HG02588 (cell line): ENCODE measurements at regions not wholly inside any gene's neighbourhood (a gene's known extent, or its start where the extent isn't known, plus 50 kb on each side); places are given as distances from the start of the nearest gene placed in this dataset.
"Not testable (repeated sequence)": the region's sequence is repeated elsewhere in the genome, so short reads cannot be mapped to it uniquely, and the experiment has no call there.

Experiments
- ATAC-seq: cut with Tn5 transposase; IDR thresholded peaks from one replicate; pipeline ENCODE4 v1.9.1; 2021; ENCODE audit warnings: mild to moderate bottlenecking, moderate library complexity; ENCODE audit not compliant: unreplicated experiment

GRCh38 chr4:114034189-114034588 is 54.7 kb upstream of the ARSJ start:
- no peak for ATAC-seq

- ATAC-seq, result no peak
These were observed 57.0 kb upstream of the ARSJ start for GRCh38 chr4:114036426-114036825.

GRCh38 chr4:114036864-114037263 is 57.4 kb upstream of the ARSJ start:
- no peak for ATAC-seq

GRCh38 chr4:114037988-114038387 is 58.5 kb upstream of the ARSJ start:
- no peak for ATAC-seq

GRCh38 chr4:114038762-114039387 is 59.4 kb upstream of the ARSJ start:
- ATAC-seq, result no peak

- ATAC-seq, result peak; percentile 88
These were observed 61.1 kb upstream of the ARSJ start for GRCh38 chr4:114040319-114041116.

- ATAC-seq, result no peak
These were observed 61.6 kb upstream of the ARSJ start for GRCh38 chr4:114041117-114041475.

- ATAC-seq, result no peak
These were observed 63.7 kb upstream of the ARSJ start for GRCh38 chr4:114043116-114043515.

GRCh38 chr4:114044351-114044750 is 64.9 kb upstream of the ARSJ start:
- not testable (repeated sequence) for ATAC-seq

- no peak for ATAC-seq
These were observed 66.9 kb upstream of the ARSJ start for GRCh38 chr4:114046331-114046730.

- ATAC-seq, result not testable (repeated sequence)
These were observed 68.7 kb upstream of the ARSJ start for GRCh38 chr4:114048154-114048553.

- no peak for ATAC-seq
These were observed 72.8 kb upstream of the ARSJ start for GRCh38 chr4:114052227-114052626.

- no peak for ATAC-seq
These were observed 77.2 kb upstream of the ARSJ start for GRCh38 chr4:114056599-114056998.

- no peak for ATAC-seq
These were observed 78.3 kb upstream of the ARSJ start for GRCh38 chr4:114057746-114058145.

- no peak for ATAC-seq
These were observed 83.1 kb upstream of the ARSJ start for GRCh38 chr4:114062499-114062898.

GRCh38 chr4:114072781-114073180 is 93.3 kb upstream of the ARSJ start:
- no peak for ATAC-seq

- no peak for ATAC-seq
These were observed 97.6 kb upstream of the ARSJ start for GRCh38 chr4:114076899-114077570.

GRCh38 chr4:114077610-114078009 is 98.2 kb upstream of the ARSJ start:
- ATAC-seq, result no peak

- no peak for ATAC-seq
These were observed 99.2 kb upstream of the ARSJ start for GRCh38 chr4:114078636-114079035.

- ATAC-seq, result no peak
These were observed 102.3 kb upstream of the ARSJ start for GRCh38 chr4:114081783-114082182.

- no peak for ATAC-seq
These were observed 102.9 kb upstream of the ARSJ start for GRCh38 chr4:114082348-114082747.
